A673 (cell line): ENCODE measurements at regions not wholly inside any gene's neighbourhood (a gene's known extent, or its start where the extent isn't known, plus 50 kb on each side); places are given as distances from the start of the nearest gene placed in this dataset.

Experiments used
- BruUV-seq: library from RNA; stranded (reverse); fragments of 400-500 nt; replicated peaks from 2 replicates; lab custom pipeline; 2021; lab: Mats Ljungman, UMichigan
- CTCF ChIA-PET: fragments of 300-600 bp; sonication (Branson Sonifier 250); formaldehyde crosslinking; loops from one replicate; lab custom pipeline; 2022; ENCODE audit warnings: antibody characterized with exemption; lab: Charles Lee
- POLR2A ChIA-PET: fragments of 300-600 bp; sonication (Branson Sonifier 250); formaldehyde crosslinking; loops from one replicate; lab custom pipeline; 2022; ENCODE audit warnings: antibody characterized with exemption; ENCODE audit not compliant: low non-redundant PET; lab: Charles Lee
- DNase-seq: peaks from one replicate; pipeline ENCODE4 v3.0.0-alpha.2; 2015; ENCODE audit warnings: low spot score
- H3K27ac ChIP-seq: fragments of 200-600 bp; sonication (generic); 2 replicates; pipeline ENCODE4 v1.5.1; 2016; ENCODE audit warnings: mixed run types, low read depth, mild to moderate bottlenecking, mixed read lengths, antibody characterized with exemption, low read length; ENCODE audit not compliant: poor library complexity, severe bottlenecking
- H3K27me3 ChIP-seq: fragments of 200-600 bp; sonication (generic); replicated peaks from 2 replicates; pipeline ENCODE4 v1.6.1; 2017; ENCODE audit warnings: mixed run types, low read depth, mild to moderate bottlenecking, mixed read lengths, antibody characterized with exemption, low read length; ENCODE audit not compliant: insufficient read depth, poor library complexity
- H3K36me3 ChIP-seq: fragments of 200-600 bp; sonication (generic); 2 replicates; pipeline ENCODE4 v1.6.1; 2016; ENCODE audit warnings: mixed run types, mild to moderate bottlenecking, mixed read lengths, antibody characterized with exemption, low read length; ENCODE audit not compliant: insufficient read depth, poor library complexity, severe bottlenecking
- H3K4me1 ChIP-seq: fragments of 200-600 bp; sonication (generic); 2 replicates; pipeline ENCODE4 v1.6.1; 2017; ENCODE audit warnings: mixed run types, mild to moderate bottlenecking, mixed read lengths, antibody characterized with exemption, low read length; ENCODE audit not compliant: insufficient read depth, poor library complexity, severe bottlenecking
- H3K4me3 ChIP-seq: fragments of 200-600 bp; sonication (generic); 2 replicates; pipeline ENCODE4 v1.5.1; 2016; ENCODE audit warnings: low read depth, mixed run types, mild to moderate bottlenecking, mixed read lengths, low read length; ENCODE audit not compliant: poor library complexity, severe bottlenecking
- H3K9me3 ChIP-seq: fragments of 200-600 bp; sonication (generic); 2 replicates; pipeline ENCODE4 v1.6.1; 2016; ENCODE audit warnings: mixed run types, low read depth, mild to moderate bottlenecking, mixed read lengths, antibody characterized with exemption, low read length; ENCODE audit not compliant: poor library complexity, severe bottlenecking
- EZH2 ChIP-seq: fragments of 200-600 bp; sonication (generic); IDR thresholded peaks from 2 replicates; pipeline ENCODE4 v1.6.1; 2017; ENCODE audit warnings: borderline replicate concordance, low read depth, mild to moderate bottlenecking, mixed read lengths, antibody characterized with exemption, low read length; ENCODE audit not compliant: poor library complexity, severe bottlenecking
- intact Hi-C: fragments of 100-400 bp; cut with micrococcal nuclease; formaldehyde crosslinking; loops from one replicate; pipeline ENCODE4 v1.10.0; 2022; ENCODE audit not compliant: unreplicated experiment
- TF ChIP-seq, protein P1 (sequence below): fragments of 300-800, 200-600 bp; sonication (generic); conservative IDR thresholded peaks from 2 replicates; pipeline ENCODE4 v1.5.1; 2017; ENCODE audit warnings: low read depth, mild to moderate bottlenecking, antibody characterized with exemption, low read length, moderate library complexity, mixed read lengths

DNA sequence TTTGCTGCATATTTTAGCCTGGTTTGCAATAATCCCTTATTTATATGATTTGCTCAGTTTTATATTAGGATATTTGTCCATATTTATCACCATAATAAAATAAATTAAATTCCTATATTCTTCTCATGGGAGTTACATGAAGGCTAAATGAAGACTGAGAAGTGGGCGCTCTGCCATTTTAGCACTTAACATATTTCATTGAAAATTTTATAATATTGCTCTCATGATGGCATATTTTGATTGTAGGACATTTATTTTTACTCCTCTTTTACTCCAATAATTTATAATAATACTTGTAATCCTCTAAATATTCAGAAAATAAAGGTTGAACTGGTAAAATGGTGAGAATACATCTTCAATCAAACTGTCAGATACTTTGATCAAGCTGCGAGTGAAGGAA lies 99.8 kb upstream of the SEMA3A start:
- Histone ChIP-seq H3K4me3 (no peak overlapping the region), H3K36me3 (no peaks in the 10 kb centered on the region), H3K27me3 (no peaks in the 10 kb centered on the region), H3K9me3 (no peaks in the 10 kb centered on the region), H3K4me1 (no peaks in the 10 kb centered on the region), H3K27ac (no peak overlapping the region)
- POLR2A ChIA-PET, result no interaction called here
- TF ChIP-seq, protein P1, sequence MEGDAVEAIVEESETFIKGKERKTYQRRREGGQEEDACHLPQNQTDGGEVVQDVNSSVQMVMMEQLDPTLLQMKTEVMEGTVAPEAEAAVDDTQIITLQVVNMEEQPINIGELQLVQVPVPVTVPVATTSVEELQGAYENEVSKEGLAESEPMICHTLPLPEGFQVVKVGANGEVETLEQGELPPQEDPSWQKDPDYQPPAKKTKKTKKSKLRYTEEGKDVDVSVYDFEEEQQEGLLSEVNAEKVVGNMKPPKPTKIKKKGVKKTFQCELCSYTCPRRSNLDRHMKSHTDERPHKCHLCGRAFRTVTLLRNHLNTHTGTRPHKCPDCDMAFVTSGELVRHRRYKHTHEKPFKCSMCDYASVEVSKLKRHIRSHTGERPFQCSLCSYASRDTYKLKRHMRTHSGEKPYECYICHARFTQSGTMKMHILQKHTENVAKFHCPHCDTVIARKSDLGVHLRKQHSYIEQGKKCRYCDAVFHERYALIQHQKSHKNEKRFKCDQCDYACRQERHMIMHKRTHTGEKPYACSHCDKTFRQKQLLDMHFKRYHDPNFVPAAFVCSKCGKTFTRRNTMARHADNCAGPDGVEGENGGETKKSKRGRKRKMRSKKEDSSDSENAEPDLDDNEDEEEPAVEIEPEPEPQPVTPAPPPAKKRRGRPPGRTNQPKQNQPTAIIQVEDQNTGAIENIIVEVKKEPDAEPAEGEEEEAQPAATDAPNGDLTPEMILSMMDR, result no peak
- TF ChIP-seq EZH2, result no peak
- DNase-seq, result no peak
- BruUV-seq, result no TSS peak
- CTCF ChIA-PET, result no interaction called here
- intact Hi-C loops, result no loop called here

DNA sequence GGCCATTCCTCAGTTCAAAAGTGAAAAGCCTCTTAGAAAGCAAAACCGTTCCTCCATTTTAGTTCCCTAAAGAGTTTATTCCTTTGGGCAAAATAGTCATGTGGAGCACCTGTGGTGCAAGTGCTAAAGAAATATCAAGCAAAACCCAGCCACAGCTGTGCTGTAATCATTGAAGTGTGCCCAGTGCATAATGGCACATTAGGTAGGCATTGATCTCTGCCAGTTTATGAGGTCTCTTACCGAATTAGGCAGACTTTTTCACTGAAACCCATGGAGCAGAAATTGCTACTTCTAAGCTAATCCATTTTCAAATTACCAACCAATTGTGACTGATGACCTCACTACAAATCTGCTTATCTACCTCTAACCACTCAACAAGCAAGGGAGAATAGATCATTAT lies 97.2 kb upstream of the SEMA3A start:
- TF ChIP-seq EZH2, result no peak
- TF ChIP-seq, protein P1, result no peak
- H3K36me3 ChIP-seq, result no peaks in the 10 kb centered on the region
- no peaks in the 10 kb centered on the region for H3K9me3 ChIP-seq
- peak; percentile 9 for DNase-seq
- BruUV-seq, result no TSS peak
- H3K4me1 ChIP-seq, result no peaks in the 10 kb centered on the region
- intact Hi-C loops, result no loop called here
- H3K27ac ChIP-seq, result no peak overlapping the region
- no peak overlapping the region for H3K4me3 ChIP-seq
- ChIA-PET CTCF (no interaction called here), POLR2A (no interaction called here)
- no peaks in the 10 kb centered on the region for H3K27me3 ChIP-seq

DNA sequence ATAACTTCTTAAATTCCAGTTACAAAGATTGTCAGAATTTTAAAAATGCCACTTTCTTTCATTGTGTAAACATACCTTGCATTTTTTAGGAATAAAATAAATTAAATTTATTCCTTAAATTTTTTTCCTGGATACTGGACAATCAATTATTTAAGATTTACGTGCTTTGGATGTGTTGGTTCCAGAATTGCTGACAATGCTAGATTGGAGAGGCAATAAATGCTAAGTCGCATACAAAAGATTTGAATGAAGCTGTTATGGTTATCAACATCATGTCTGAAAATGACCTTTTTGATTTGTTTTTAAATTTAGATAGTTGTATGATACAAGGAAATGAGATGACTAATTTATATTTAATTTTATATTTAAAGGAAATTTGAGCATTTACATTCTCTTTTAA lies 89.2 kb upstream of the SEMA3A start:
- ChIA-PET POLR2A (no interaction called here), CTCF (no interaction called here)
- H3K4me3 ChIP-seq, result no peak overlapping the region
- intact Hi-C loops, result no loop called here
- no peak for DNase-seq
- H3K27ac ChIP-seq, result no peak overlapping the region
- no peaks in the 10 kb centered on the region for H3K9me3 ChIP-seq
- BruUV-seq, result no TSS peak
- H3K36me3 ChIP-seq, result no peaks in the 10 kb centered on the region
- TF ChIP-seq, protein P1, result no peak
- TF ChIP-seq EZH2, result no peak
- no peaks in the 10 kb centered on the region for H3K4me1 ChIP-seq
- H3K27me3 ChIP-seq, result no peaks in the 10 kb centered on the region
